ENCODE measurements at regions not wholly inside any gene's neighbourhood (a gene's known extent, or its start where the extent isn't known, plus 50 kb on each side); places are given as distances from the start of the nearest gene placed in this dataset.

DNA sequence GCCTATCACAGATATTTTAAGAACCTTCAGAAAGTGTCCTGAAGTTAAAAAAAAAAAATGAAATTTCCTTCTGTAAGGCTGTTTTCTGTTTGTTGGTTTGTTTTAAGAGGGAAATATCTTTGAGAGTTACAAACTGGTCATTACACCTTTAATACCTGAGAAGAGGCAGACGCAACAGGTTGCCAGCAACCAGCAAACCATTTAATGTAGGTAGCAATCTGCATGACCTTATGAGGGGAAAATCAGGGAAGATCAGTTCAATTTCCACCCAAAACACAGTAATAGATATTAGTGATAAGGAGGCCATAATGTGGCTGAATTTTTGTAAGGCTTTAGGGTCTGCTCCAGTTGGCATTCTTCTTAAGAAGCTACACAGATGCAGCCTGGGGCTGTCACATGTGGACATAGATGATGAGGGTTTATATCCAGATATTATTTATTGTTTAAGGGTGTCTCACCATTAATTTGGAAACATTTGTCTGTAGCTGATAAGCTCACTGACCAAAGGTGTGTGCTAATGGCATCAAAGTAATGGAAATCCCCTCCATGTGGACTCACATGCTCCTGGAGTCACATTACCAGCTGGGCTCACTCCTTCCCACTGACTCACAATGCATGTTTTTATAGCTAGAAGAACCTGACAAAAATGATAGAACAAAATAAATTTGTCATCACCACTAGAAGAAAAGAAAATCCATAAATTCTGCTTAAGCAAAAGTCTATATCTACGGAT, 83.5 kb upstream of the DTNA start:
- Mint-ChIP-seq H3K9me3 (no peaks in the 10 kb centered on the region), H3K4me3 (no peak overlapping the region), H3K27ac (no peak overlapping the region), H3K4me1 (no peaks in the 10 kb centered on the region), H3K36me3 (ENCODE audit: low read depth) (no peaks in the 10 kb centered on the region), H3K27me3 (ENCODE audit: low read depth, poor library complexity) (no peaks in the 10 kb centered on the region)
- TF ChIP-seq, protein P1, sequence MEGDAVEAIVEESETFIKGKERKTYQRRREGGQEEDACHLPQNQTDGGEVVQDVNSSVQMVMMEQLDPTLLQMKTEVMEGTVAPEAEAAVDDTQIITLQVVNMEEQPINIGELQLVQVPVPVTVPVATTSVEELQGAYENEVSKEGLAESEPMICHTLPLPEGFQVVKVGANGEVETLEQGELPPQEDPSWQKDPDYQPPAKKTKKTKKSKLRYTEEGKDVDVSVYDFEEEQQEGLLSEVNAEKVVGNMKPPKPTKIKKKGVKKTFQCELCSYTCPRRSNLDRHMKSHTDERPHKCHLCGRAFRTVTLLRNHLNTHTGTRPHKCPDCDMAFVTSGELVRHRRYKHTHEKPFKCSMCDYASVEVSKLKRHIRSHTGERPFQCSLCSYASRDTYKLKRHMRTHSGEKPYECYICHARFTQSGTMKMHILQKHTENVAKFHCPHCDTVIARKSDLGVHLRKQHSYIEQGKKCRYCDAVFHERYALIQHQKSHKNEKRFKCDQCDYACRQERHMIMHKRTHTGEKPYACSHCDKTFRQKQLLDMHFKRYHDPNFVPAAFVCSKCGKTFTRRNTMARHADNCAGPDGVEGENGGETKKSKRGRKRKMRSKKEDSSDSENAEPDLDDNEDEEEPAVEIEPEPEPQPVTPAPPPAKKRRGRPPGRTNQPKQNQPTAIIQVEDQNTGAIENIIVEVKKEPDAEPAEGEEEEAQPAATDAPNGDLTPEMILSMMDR (IDR thresholded peaks at IDR 0.05): no peak
- DNase-seq: no peak

DNA sequence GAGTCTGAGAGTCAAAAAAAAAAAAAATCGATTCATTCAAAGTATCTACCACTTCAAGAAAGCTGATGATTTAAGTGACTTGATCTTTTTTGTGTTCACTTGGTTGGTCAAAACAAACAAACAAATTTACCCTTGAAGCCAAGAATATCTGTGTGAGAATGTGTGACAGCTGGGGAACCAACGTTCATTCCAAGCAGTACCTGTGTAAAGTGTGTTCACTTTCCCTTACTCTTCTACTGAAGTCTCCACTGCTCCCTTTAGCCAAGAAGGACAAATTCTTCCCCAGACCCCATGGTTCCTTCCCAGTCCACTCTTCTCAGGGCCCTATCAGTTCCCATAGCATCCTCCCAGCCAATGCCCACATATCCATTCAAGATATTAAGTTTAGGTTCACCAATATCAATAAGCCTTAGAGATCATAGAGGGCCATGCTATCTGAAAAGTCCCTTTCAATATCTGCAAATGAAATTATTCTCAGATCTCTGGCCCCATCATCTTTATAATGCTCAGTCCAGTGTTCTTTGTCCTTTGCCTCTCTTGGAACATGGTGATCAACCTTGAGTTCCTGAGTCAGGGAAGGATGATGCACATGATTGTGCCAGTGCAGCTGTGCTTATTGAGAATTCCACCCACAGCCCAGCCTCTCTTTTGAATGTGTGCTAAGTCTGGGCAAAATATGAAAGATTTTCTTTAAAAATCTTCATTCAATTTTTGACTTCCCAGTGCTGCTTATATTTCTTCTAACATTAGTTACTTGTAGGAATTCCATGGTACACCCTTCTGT, 82.8 kb upstream of the DTNA start:
- no peaks in the 10 kb centered on the region for H3K36me3 Mint-ChIP-seq (ENCODE audit: low read depth)
- no peaks in the 10 kb centered on the region for H3K4me1 Mint-ChIP-seq
- TF ChIP-seq, protein P1 (IDR thresholded peaks at IDR 0.05): no peak
- no peak overlapping the region for H3K27ac Mint-ChIP-seq
- H3K9me3 Mint-ChIP-seq: no peaks in the 10 kb centered on the region
- H3K4me3 Mint-ChIP-seq: no peak overlapping the region
- no peak for DNase-seq
- no peaks in the 10 kb centered on the region for H3K27me3 Mint-ChIP-seq (ENCODE audit: low read depth, poor library complexity)

DNA sequence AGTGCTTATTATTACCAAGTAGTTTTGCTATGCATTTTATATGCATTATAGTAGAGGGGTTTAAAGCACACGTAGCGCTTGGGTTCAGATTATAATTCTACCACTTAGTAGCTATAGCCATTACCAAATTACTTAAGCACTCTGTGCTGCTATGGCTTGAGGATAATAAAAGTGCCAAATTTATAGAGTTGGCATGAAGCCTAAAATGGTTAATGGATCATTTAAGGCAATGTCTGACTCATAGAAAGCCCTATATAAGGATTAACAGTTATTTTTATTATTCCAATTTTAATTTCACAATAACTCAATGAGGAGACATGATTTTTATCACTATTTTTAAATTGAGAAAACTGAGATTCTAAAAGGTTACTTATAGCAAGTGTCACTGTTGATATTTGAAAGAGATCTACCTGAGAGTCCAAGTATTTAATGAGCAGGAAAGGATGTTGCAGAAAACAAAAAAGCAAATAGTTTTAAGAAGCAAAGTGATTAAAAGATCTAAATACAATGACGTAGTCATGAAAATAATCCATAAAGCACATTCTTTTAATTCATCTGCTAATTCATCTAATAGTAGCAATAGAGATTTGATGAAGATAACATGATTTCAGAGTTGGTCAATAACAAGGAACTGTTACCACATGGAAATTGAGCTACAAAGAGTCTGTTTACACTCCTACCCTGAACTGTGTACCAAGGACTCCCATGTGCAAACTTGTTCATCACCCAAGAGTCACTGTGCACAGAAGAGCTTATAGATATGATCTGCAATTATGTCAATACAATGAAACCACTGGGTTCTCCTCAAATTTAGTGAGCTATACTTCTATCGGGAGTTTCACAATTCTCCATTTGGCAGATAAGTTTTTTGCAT, 78.8 kb upstream of the DTNA start:
- no peaks in the 10 kb centered on the region for H3K36me3 Mint-ChIP-seq (ENCODE audit: low read depth)
- no peak overlapping the region for H3K27ac Mint-ChIP-seq
- no peaks in the 10 kb centered on the region for H3K4me1 Mint-ChIP-seq
- no peak overlapping the region for H3K4me3 Mint-ChIP-seq
- no peak for DNase-seq
- TF ChIP-seq, protein P1 (IDR thresholded peaks at IDR 0.05): no peak
- no peaks in the 10 kb centered on the region for H3K9me3 Mint-ChIP-seq
- H3K27me3 Mint-ChIP-seq (ENCODE audit: low read depth, poor library complexity): no peaks in the 10 kb centered on the region

DNA sequence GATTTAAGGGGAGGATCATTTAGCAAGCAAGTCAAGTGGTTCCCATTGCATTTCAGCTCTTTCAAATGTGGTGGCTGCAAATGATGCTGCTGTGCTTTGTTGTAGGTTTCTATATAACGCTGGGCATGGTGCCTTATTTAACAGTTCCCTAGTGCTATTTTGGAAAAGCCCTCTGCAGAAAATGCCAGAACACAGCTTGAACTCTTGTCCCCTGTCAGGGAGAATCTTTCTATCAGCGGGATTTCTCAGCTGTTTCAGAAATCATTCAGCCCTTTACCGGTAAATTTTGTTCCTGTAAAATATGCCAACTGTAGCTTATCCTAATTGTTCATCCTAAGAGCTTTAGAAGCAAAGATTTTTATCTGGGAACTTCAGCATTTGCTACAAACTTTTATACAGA, 77.8 kb upstream of the DTNA start:
- Mint-ChIP-seq H3K9me3 (no peaks in the 10 kb centered on the region), H3K4me1 (no peaks in the 10 kb centered on the region), H3K36me3 (ENCODE audit: low read depth) (no peaks in the 10 kb centered on the region), H3K27me3 (ENCODE audit: low read depth, poor library complexity) (no peaks in the 10 kb centered on the region), H3K27ac (no peak overlapping the region), H3K4me3 (no peak overlapping the region)
- TF ChIP-seq, protein P1 (IDR thresholded peaks at IDR 0.05): no peak
- DNase-seq: no peak

DNA sequence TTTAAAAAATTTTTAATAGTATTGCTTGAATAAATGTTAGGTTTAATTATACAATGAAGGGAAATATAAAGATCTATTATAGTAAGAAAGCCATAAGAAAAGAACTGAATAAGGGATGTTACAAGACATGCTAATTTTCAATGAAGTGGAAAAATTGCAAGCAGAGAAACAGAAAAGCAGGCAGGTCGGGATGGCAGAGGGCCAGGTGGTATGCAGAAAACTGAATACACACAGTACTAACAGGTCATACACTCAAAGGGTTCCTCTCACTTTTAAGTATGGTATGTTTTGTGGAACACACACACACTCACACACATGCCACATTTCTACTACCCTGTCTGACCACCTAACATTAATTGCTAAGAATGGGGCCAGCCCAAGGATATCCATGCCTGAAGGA, 76.7 kb upstream of the DTNA start:
- Mint-ChIP-seq H3K4me1 (no peaks in the 10 kb centered on the region), H3K27ac (no peak overlapping the region)

More for the DNA sequence above, 76.7 kb upstream of the DTNA start:
- no peaks in the 10 kb centered on the region for H3K27me3 Mint-ChIP-seq (ENCODE audit: low read depth, poor library complexity)
- no peak overlapping the region for H3K4me3 Mint-ChIP-seq
- no peaks in the 10 kb centered on the region for H3K9me3 Mint-ChIP-seq
- TF ChIP-seq, protein P1 (IDR thresholded peaks at IDR 0.05): no peak
- DNase-seq: no peak
- no peaks in the 10 kb centered on the region for H3K36me3 Mint-ChIP-seq (ENCODE audit: low read depth)
